ENCODE measurements at regions not wholly inside any gene's neighbourhood (a gene's known extent, or its start where the extent isn't known, plus 50 kb on each side); places are given as distances from the start of the nearest gene placed in this dataset.

DNA sequence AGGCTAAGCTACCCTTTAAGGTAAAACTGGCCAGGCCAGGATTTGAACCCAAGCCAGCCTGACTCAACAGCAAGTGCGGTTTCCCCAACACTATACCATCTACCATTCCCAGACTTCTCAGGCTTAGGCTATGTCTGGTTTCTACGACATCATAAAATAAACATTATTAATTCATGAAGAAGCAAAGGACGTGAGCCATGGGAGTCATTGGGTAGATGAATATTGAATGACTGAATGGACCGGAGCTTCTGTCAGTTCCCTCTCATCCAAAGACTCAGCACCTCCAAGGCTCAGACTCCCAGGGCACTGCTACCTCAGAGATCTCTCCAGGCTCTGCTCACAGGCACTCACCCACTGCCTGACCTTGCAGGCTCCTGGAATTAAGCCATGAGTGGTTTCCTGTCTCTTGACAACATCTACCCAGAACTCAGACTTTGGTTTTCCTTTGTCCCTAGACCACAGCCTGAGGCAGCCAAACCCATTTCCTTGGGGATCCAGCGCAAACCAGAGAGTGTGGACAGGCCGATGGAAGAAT is 64.6 kb upstream of the STEAP1B start:
- H3K4me3 ChIP-seq: no peak overlapping the region
- TF ChIP-seq, protein P1, sequence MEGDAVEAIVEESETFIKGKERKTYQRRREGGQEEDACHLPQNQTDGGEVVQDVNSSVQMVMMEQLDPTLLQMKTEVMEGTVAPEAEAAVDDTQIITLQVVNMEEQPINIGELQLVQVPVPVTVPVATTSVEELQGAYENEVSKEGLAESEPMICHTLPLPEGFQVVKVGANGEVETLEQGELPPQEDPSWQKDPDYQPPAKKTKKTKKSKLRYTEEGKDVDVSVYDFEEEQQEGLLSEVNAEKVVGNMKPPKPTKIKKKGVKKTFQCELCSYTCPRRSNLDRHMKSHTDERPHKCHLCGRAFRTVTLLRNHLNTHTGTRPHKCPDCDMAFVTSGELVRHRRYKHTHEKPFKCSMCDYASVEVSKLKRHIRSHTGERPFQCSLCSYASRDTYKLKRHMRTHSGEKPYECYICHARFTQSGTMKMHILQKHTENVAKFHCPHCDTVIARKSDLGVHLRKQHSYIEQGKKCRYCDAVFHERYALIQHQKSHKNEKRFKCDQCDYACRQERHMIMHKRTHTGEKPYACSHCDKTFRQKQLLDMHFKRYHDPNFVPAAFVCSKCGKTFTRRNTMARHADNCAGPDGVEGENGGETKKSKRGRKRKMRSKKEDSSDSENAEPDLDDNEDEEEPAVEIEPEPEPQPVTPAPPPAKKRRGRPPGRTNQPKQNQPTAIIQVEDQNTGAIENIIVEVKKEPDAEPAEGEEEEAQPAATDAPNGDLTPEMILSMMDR (IDR thresholded peaks at IDR 0.05): no peak
- no peak for TF ChIP-seq POLR2A (IDR thresholded peaks at IDR 0.05)
- H3K4me1 ChIP-seq (replicated peaks in 1 of 2): peaks cover 4 to 30% of the 10 kb centered on the region in 2 donors
- DNase-seq: peak in 4 of 7 donors; percentile 27 to 61 (median 38)
- peak overlapping the region in 1 of 5 donors; percentile 48 for H3K27ac ChIP-seq
- WGBS, 4 donors: 67 to 83% (median 71%) methylated on average over 5 to 6 of the region's 6 CpGs
- no peaks in the 10 kb centered on the region for H3K36me3 ChIP-seq (replicated peaks in 1 of 2)
- intact Hi-C loops (cut with DNase I): loop anchor here (5.0 kb wide), 2 partner anchors 163 to 493 kb away; partner anchors contain the start of gene IL6 (in 1 of the 2)
- H3K9me3 ChIP-seq (replicated peaks in 1 of 3): no peaks in the 10 kb centered on the region
- no peaks in the 10 kb centered on the region for H3K27me3 ChIP-seq

DNA sequence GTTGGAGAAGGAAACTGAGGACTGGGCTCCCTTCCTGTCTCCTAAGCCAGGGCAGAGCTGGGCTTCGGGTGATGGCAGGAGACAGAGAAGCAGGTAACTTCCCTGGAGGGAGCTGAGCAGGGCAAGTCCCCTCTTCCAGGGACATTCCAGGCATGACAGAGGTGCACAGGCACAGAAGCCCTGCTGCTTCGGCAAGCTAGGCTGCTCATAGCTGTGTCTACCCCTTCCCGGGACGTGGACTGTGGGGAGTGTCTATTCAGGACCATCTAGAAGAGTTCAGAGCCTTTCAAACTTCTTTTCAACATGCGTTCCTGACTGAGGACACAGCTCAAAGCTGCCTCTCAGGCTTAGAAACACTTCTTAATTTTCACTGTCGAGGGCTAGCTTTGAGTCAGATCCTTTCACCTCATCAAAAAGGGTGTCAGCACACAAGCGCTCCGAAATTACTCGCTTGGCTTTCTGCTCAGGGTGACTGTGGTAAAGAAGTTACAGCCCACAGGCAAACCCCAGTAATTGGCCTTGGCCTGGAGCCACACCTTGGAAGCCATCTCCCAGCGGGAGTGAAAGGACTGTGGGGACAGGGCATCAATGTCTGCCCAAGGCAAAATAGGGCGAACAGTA is 63.7 kb upstream of the STEAP1B start:
- Histone ChIP-seq H3K9me3 (replicated peaks in 1 of 3) (no peaks in the 10 kb centered on the region), H3K36me3 (replicated peaks in 1 of 2) (no peaks in the 10 kb centered on the region), H3K4me3 (no peak overlapping the region), H3K27me3 (no peaks in the 10 kb centered on the region), H3K4me1 (replicated peaks in 1 of 2) (peaks cover 4 to 30% of the 10 kb centered on the region in 2 donors), H3K27ac (peak overlapping the region in 1 of 5 donors; percentile 5)
- TF ChIP-seq, protein P1 (IDR thresholded peaks at IDR 0.05): no peak
- TF ChIP-seq POLR2A (IDR thresholded peaks at IDR 0.05): no peak
- intact Hi-C loops (cut with DNase I): loop anchor here (5.0 kb wide), 2 partner anchors 164 to 494 kb away; partner anchors contain the start of gene IL6 (in 1 of the 2)
- WGBS, 4 donors: 68 to 78% (median 72%) methylated on average over 10 to 11 of the region's 11 CpGs
- DNase-seq: no peak

DNA sequence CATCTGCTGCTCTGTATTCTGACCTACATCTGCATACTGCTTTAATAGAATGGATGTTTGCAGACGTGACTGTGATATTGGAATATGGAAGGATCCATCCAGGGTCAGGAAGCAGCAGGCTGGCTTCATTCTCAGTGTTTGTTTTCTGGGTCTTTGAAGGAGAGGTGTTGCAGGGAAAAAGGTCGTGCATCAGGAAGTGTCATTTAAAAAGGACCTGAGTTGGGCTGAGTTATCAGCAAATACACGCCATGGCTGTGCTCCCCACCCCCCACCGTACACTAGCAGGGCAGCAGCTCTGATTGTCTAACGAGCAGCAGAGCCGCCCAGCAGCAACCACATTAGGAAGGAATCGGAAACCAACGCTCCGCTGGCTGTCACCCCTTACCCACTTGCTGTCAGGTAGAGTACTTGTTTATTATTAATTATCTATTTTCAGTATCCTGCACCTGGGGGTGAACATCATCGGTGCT is 63.1 kb upstream of the STEAP1B start:
- 37 to 54% (median 51%) methylated on average over 7 to 10 of the region's 10 CpGs for WGBS, 4 donors
- Histone ChIP-seq H3K36me3 (replicated peaks in 1 of 2) (no peaks in the 10 kb centered on the region), H3K4me3 (no peak overlapping the region), H3K27me3 (no peaks in the 10 kb centered on the region), H3K4me1 (replicated peaks in 1 of 2) (peaks cover 4 to 30% of the 10 kb centered on the region in 2 donors), H3K9me3 (replicated peaks in 1 of 3) (no peaks in the 10 kb centered on the region), H3K27ac (peak overlapping the region in 1 of 5 donors; percentile 5)
- peak in 1 of 7 donors; percentile 22 for DNase-seq
- intact Hi-C loops (cut with DNase I): loop anchor here (5.0 kb wide), 2 partner anchors 164 to 494 kb away; partner anchors contain the start of gene IL6 (in 1 of the 2)
- TF ChIP-seq, protein P1 (IDR thresholded peaks at IDR 0.05): no peak
- TF ChIP-seq POLR2A (IDR thresholded peaks at IDR 0.05): no peak

DNA sequence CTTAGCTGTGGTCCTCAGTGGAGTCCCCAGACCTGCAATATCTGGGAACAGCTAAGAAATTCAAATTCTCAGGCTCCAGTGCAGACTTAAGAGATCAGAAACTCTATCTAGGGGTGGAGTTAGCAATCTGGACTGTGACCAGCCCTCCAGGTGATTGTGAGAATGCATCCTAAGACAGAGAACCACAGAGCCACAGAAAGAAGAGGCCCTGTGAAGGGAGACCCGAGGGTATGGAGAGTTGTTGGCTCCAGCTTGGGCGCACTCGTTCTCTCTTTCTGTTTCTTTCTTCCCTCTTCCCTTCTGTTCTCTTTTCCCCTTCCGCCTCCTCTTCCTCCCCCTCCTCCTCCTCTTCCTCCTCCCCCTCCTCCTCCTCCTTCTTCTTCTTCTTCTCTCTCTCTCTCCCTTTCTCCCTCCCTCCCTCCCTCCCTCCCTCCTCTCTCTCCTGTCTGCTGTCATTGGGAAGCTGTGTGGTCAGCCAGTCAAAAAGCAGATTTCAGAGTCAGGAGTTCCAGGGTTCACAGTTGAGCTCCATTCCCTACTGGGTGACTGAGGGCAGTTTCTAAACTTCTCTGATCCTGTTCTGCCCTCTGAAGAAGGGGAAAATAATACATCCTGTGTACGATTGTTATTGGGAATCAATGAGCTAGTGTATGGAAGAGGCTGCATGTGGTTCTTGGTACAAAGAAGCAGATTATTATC is 62.1 kb upstream of the STEAP1B start:
- H3K27ac ChIP-seq: peak overlapping the region in 1 of 5 donors; percentile 58
- DNase-seq: no peak
- H3K27me3 ChIP-seq: no peaks in the 10 kb centered on the region
- peaks cover 4 to 30% of the 10 kb centered on the region in 2 donors for H3K4me1 ChIP-seq (replicated peaks in 1 of 2)
- intact Hi-C loops (cut with DNase I): loop anchor here (5.0 kb wide), 2 partner anchors 165 to 495 kb away; partner anchors contain the start of gene IL6 (in 1 of the 2)
- H3K4me3 ChIP-seq: no peak overlapping the region
- H3K36me3 ChIP-seq (replicated peaks in 1 of 2): no peaks in the 10 kb centered on the region
- WGBS, 4 donors: 68 to 77% (median 75%) methylated on average over 5 of the region's 5 CpGs
- no peaks in the 10 kb centered on the region for H3K9me3 ChIP-seq (replicated peaks in 1 of 3)
- no peak for TF ChIP-seq POLR2A (IDR thresholded peaks at IDR 0.05)
- TF ChIP-seq, protein P1 (IDR thresholded peaks at IDR 0.05): no peak

Measured in adrenal gland (tissue), 9 donors.